ENCODE measurements at regions not wholly inside any gene's neighbourhood (a gene's known extent, or its start where the extent isn't known, plus 50 kb on each side); places are given as distances from the start of the nearest gene placed in this dataset.
A peak's percentile ranks its signal among the peaks of the same experiment; 100 is the strongest.

DNA sequence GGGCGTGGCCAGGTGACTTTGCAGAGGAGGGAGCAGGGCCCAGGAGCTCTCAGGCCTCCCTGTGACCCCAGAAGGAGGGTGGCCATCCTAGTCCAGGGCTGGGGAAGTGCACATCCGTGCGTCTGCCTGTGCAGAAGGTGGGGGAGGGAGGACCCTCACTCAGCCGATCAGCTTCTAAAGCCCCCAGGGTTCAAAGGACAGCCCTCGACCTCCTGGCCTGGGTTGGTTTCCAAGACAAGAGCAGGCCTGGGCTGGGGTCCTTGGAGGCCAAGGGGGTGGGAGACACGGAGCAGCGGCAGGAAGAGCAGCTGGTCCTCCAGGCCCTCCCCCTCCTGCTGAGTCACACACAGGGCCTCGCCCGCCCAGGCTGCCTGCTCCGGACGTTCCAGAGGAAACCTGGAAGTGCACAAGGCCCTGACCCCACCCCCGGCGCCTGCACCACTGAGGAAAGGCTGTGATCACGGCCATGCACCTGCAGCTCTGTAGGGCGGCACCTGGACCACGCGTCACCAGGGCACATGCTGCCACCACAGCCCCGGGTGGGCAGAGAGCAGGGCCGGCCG, 67.1 kb upstream of the ZNF469 start (continued):
- TF ChIP-seq, protein P1, sequence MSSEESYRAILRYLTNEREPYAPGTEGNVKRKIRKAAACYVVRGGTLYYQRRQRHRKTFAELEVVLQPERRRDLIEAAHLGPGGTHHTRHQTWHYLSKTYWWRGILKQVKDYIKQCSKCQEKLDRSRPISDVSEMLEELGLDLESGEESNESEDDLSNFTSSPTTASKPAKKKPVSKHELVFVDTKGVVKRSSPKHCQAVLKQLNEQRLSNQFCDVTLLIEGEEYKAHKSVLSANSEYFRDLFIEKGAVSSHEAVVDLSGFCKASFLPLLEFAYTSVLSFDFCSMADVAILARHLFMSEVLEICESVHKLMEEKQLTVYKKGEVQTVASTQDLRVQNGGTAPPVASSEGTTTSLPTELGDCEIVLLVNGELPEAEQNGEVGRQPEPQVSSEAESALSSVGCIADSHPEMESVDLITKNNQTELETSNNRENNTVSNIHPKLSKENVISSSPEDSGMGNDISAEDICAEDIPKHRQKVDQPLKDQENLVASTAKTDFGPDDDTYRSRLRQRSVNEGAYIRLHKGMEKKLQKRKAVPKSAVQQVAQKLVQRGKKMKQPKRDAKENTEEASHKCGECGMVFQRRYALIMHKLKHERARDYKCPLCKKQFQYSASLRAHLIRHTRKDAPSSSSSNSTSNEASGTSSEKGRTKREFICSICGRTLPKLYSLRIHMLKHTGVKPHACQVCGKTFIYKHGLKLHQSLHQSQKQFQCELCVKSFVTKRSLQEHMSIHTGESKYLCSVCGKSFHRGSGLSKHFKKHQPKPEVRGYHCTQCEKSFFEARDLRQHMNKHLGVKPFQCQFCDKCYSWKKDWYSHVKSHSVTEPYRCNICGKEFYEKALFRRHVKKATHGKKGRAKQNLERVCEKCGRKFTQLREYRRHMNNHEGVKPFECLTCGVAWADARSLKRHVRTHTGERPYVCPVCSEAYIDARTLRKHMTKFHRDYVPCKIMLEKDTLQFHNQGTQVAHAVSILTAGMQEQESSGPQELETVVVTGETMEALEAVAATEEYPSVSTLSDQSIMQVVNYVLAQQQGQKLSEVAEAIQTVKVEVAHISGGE (CRISPR knock-in tag; IDR thresholded peaks at IDR 0.05): peak in 1 of 3 experiments; percentile 39; a peak in 1 of 6 replicates
- TF ChIP-seq GATAD2A (IDR thresholded peaks at IDR 0.05) (no peak), RUNX1 (IDR thresholded peaks at IDR 0.05; ENCODE audit: low read depth) (no peak), MXI1 (IDR thresholded peaks at IDR 0.05; ENCODE audit: low read depth, low read length) (no peak)
- TF ChIP-seq, protein P2, sequence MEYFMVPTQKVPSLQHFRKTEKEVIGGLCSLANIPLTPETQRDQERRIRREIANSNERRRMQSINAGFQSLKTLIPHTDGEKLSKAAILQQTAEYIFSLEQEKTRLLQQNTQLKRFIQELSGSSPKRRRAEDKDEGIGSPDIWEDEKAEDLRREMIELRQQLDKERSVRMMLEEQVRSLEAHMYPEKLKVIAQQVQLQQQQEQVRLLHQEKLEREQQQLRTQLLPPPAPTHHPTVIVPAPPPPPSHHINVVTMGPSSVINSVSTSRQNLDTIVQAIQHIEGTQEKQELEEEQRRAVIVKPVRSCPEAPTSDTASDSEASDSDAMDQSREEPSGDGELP (CRISPR knock-in tag; IDR thresholded peaks at IDR 0.05; ENCODE audit: borderline replicate concordance): peak; percentile 85

DNA sequence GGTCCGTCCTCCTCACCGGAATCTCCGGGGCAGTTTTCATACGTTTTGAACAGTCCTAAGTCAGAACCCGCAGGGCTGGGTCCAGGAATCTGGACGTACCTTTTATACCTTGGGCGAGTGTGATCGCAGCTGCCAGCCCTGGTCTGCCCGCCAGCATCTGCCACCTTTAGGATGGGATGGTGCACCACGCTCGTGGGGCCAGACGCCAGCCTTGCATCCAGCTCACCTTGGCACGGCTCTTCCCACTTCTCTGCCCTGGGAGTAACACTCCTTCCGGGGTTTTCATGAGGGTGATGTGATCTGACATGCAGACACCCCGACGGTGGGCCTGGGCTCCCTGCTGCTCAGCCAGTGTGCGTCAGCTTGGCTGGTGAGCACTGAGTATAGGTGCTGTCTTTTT, 66.6 kb upstream of the ZNF469 start:
- FAIRE-seq: no peak
- Histone ChIP-seq H3K9me3 (replicated peaks; ENCODE audit: control insufficient read depth, insufficient read depth, low read depth, low read length) (0 out of 2 replicates have a peak, but pooled peaks cover 2% of the 10 kb centered on the region), H3K27ac (ENCODE audit: extremely low read depth, low read depth, low read length) (no peak overlapping the region), H3K4me2 (ENCODE audit: insufficient read depth, low read length) (peak overlapping the region; percentile 49), H3K27me3 (ENCODE audit: control insufficient read depth in 2 of 2, insufficient read depth in 2 of 2, low read length in 2 of 2) (no peaks in the 10 kb centered on the region), H4K20me1 (replicated peaks; ENCODE audit: control insufficient read depth, insufficient read depth, low read length) (no peaks in the 10 kb centered on the region), H3K4me1 (replicated peaks in 1 of 2; ENCODE audit: control insufficient read depth in 2 of 2, insufficient read depth in 2 of 2, low read length in 2 of 2) (peaks cover 10 to 48% of the 10 kb centered on the region in 2 experiments; a peak in 4 of 5 replicates), H2AFZ (ENCODE audit: low read depth, low read length) (peak overlapping the region; percentile 68; the same call in 1 of the 2 replicates), H3K4me3 (no peak overlapping the region), H3K36me3 (ENCODE audit: control insufficient read depth, insufficient read depth, low read length) (no peaks in the 10 kb centered on the region), H3K79me2 (ENCODE audit: control insufficient read depth, insufficient read depth, low read length) (no peaks in the 10 kb centered on the region), H3K9me1 (ENCODE audit: control insufficient read depth, insufficient read depth, low read length) (no peaks in the 10 kb centered on the region), H3K9ac (ENCODE audit: insufficient read depth in 1 of 2, low read depth in 2 of 2, low read length in 2 of 2) (peak overlapping the region in 1 of 2 experiments; percentile 68; a peak in 2 of 4 replicates)
- no peak for DNase-seq (ENCODE audit: extremely low read depth in 1 of 4, low spot score in 3 of 4)
- ChIA-PET POLR2A (interaction anchor here (0.5 to 1.0 kb wide), 2 partner anchors 13 to 90 kb away, joined by 3 read pairs; no protein-coding TSS in a partner anchor), CTCF (ENCODE audit: low intra/inter-chr PET ratio) (no interaction called here)
- in situ Hi-C loops (cut with MboI) (no loop called here), intact Hi-C loops (cut with micrococcal nuclease) (no loop called here)
- no TSS peak for BruUV-seq (replicated peaks)
- ATAC-seq: no peak
- 87% methylated on average over 15 of the region's 17 CpGs for WGBS (ENCODE audit: insufficient coverage, low coverage, missing lambda C conversion rate)
- TF ChIP-seq, protein P1 (CRISPR knock-in tag; IDR thresholded peaks at IDR 0.05): 0 out of 6 replicates have a peak, but pooled peaks of 1 of the 3 experiments have one; percentile 5
- TF ChIP-seq ZFPM2 (CRISPR knock-in tag; IDR thresholded peaks at IDR 0.05) (no peak), POLR2H (tag; IDR thresholded peaks at IDR 0.05; ENCODE audit: low read depth) (no peak), BMI1 (IDR thresholded peaks at IDR 0.05; ENCODE audit: low read length) (no peak), NR2C2 (CRISPR knock-in tag; IDR thresholded peaks at IDR 0.05) (no peak), NR2C2 (tag; IDR thresholded peaks at IDR 0.05) (peak; percentile 49; the same call in 1 of the 2 replicates), MEF2A (IDR thresholded peaks at IDR 0.05; ENCODE audit: control insufficient read depth, low read depth, low read length) (no peak)

Measured in K562 (cell line).